Heart right ventricle (tissue), 16 donors: ENCODE measurements at regions not wholly inside any gene's neighbourhood (a gene's known extent, or its start where the extent isn't known, plus 50 kb on each side); places are given as distances from the start of the nearest gene placed in this dataset.

Source experiments
- ATAC-seq, 8 donors: fragments of 200-7000 bp; cut with Tn5 transposase; one replicate each; pipeline ENCODE4 v1.9.1; 2020; ENCODE audit warnings: mild to moderate bottlenecking in 8 of 8, moderate library complexity in 8 of 8, moderate number of reproducible peaks in 1 of 8
- DNase-seq, 2 donors: peaks; one replicate each; pipeline ENCODE4 v3.0.0-alpha.2; 2020
- H3K27ac ChIP-seq, 10 donors: fragments of 200-600 bp; sonication (generic) in 2 of 10; one replicate each; pipeline versions ENCODE4 v1.5.0 to v1.8.0; 2020 to 2022; ENCODE audit warnings: mild to moderate bottlenecking in 3 of 10
- H3K27me3 ChIP-seq, 7 donors: fragments of 200-600 bp; one replicate each; pipeline ENCODE4 v1.8.0; 2021 to 2022; ENCODE audit warnings: mild to moderate bottlenecking in 2 of 7
- H3K36me3 ChIP-seq, 9 donors: fragments of 200-600 bp; sonication (generic) in 1 of 9; one replicate each; pipeline versions ENCODE4 v1.5.0 to v1.8.0; 2020 to 2022; ENCODE audit warnings: mild to moderate bottlenecking in 2 of 9
- H3K4me1 ChIP-seq, 9 donors: fragments of 200-600 bp; sonication (generic) in 1 of 9; one replicate each; pipeline versions ENCODE4 v1.5.0 to v1.8.0; 2020 to 2022; ENCODE audit warnings: mild to moderate bottlenecking in 4 of 9
- H3K4me3 ChIP-seq, 10 donors: fragments of 200-600 bp; sonication (generic) in 2 of 10; one replicate each; pipeline versions ENCODE4 v1.5.0 to v1.8.0; 2020 to 2022; ENCODE audit warnings: mild to moderate bottlenecking in 7 of 10, moderate library complexity in 2 of 10
- H3K9me3 ChIP-seq, 11 donors: fragments of 200-600 bp in 10 of 11; sonication (generic) in 2 of 11; one replicate each; pipeline versions ENCODE4 v1.5.0 to v1.8.0; 2013 to 2022; ENCODE audit warnings: mild to moderate bottlenecking in 2 of 11, control low read depth in 1 of 11, moderate library complexity in 1 of 11
- CTCF ChIP-seq, 9 donors: fragments of 200-600 bp; sonication (generic) in 2 of 9; IDR thresholded peaks; one replicate each; pipeline versions ENCODE4 v1.5.0 to v1.8.0; 2021 to 2022; ENCODE audit warnings: antibody characterized with exemption in 9 of 9, mild to moderate bottlenecking in 5 of 9, moderate library complexity in 1 of 9
- WGBS, 2 donors: extraction: QIAGEN DNeasy Blood & Tissue Kit; methylation state at CpG; one replicate each; pipeline ENCODE4 v1.1.7; 2013; ENCODE audit warnings: inconsistent platforms in 1 of 2; 5-methylcytosine and 5-hydroxymethylcytosine counted together
- intact Hi-C, 10 donors: fragments of 100-400 bp; cut with DNase I; formaldehyde crosslinking; loops; one replicate each; pipeline versions ENCODE4 v1.11.1 to v1.14.2; 2022
- donor health status: Arrhythmogenic right ventricular cardiomyopathy.
- donor health status: ischemic (EF 13 %, LVEDD 7.1; RV severe dilation, severe dysfunction).
- donor health status: healthy with polysubstance abuse.
- donor health status: DM: no; HTN: yes; CAD: no.
- donor health status: DM: no; HTN: no; CAD: no.
- donor health status: ischemic (EF 25% LVEDD 6.9; RV normal size, moderate dysfunction).
- donor health status: ischemic (EF 25% LVEDD 5.7; RV mildly dilated, moderate dysfunction).
- donor health status: healthy.
- donor health status: DM: yes; HTN: yes; CAD: no.
- donor health status: Ischemic cardiomyopathy.
- donor health status: ischemic (EF 35%, LVEDD 5.7; RV mildly dilated, moderate dysfunction).
- donor health status: nonischemic (EF 11% LVEDD 7.7; RV severe dilation, severe dysfunction).
- donor health status: DM: yes; HTN: yes; CAD: no.
- donor health status: PGD.
- donor health status: ischemic (EF 29% LVEDD 5.4; RV normal size, mild dysfunction).
- donor health status: nonischemic (EF 23%, LVEDD 6.1; RV moderate dilation, normal function).

GRCh38 chr1:24993871-24994580 is 64.0 kb upstream of the RUNX3 start:
- H3K4me3 ChIP-seq, result no peak overlapping the region
- H3K27ac ChIP-seq, result no peak overlapping the region
- H3K36me3 ChIP-seq, result no peaks in the 10 kb centered on the region
- peaks cover 0 to 18% (median 0%) of the 10 kb centered on the region in 9 donors for H3K4me1 ChIP-seq
- peaks cover 0 to 35% (median 18%) of the 10 kb centered on the region in 7 donors for H3K27me3 ChIP-seq
- intact Hi-C loops, result loop anchor here in 1 of 10 donors (2.0 kb wide), 1 partner anchor 61 kb away; no protein-coding TSS in a partner anchor
- WGBS, 2 donors, result 87 to 88% methylated on average over 16 of the region's 16 CpGs
- no peak for ATAC-seq
- H3K9me3 ChIP-seq, result peaks cover 0 to 10% (median 0%) of the 10 kb centered on the region in 11 donors
- TF ChIP-seq CTCF (IDR thresholded peaks at IDR 0.05), result no peak
- DNase-seq, result no peak

GRCh38 chr1:24992761-24993211 is 62.7 kb upstream of the RUNX3 start:
- H3K36me3 ChIP-seq, result no peaks in the 10 kb centered on the region
- WGBS, 2 donors, result 55 to 63% methylated on average over 12 of the region's 12 CpGs
- peaks cover 0 to 10% (median 0%) of the 10 kb centered on the region in 11 donors for H3K9me3 ChIP-seq
- H3K27ac ChIP-seq, result peak overlapping the region in 1 of 10 donors; percentile 83
- peaks cover 0 to 18% (median 0%) of the 10 kb centered on the region in 9 donors for H3K4me1 ChIP-seq
- intact Hi-C loops, result loop anchor here in 1 of 10 donors (2.0 kb wide), 1 partner anchor 62 kb away; no protein-coding TSS in a partner anchor
- TF ChIP-seq CTCF (IDR thresholded peaks at IDR 0.05), result no peak
- no peak overlapping the region for H3K4me3 ChIP-seq
- H3K27me3 ChIP-seq, result peaks cover 0 to 46% (median 21%) of the 10 kb centered on the region in 7 donors
- no peak for DNase-seq
- ATAC-seq, result no peak

- WGBS, 2 donors, result 70 to 73% methylated on average over 11 of the region's 11 CpGs
- ATAC-seq (no peak), DNase-seq (no peak)
- Histone ChIP-seq H3K9me3 (peaks cover 0 to 10% (median 0%) of the 10 kb centered on the region in 11 donors), H3K27me3 (peaks cover 0 to 51% (median 21%) of the 10 kb centered on the region in 7 donors), H3K36me3 (no peaks in the 10 kb centered on the region), H3K4me3 (no peak overlapping the region), H3K27ac (peak overlapping the region in 1 of 10 donors; percentile 83), H3K4me1 (peaks cover 0 to 18% (median 0%) of the 10 kb centered on the region in 9 donors)
- intact Hi-C loops, result loop anchor here in 1 of 10 donors (2.0 kb wide), 1 partner anchor 63 kb away; no protein-coding TSS in a partner anchor
- TF ChIP-seq CTCF (IDR thresholded peaks at IDR 0.05), result no peak
Measured at GRCh38 chr1:24992124-24992760, 62.2 kb upstream of the RUNX3 start.

- Histone ChIP-seq H3K9me3 (peaks cover 0 to 10% (median 0%) of the 10 kb centered on the region in 11 donors), H3K27me3 (peaks cover 0 to 51% (median 21%) of the 10 kb centered on the region in 7 donors), H3K4me3 (no peak overlapping the region), H3K27ac (peak overlapping the region in 1 of 10 donors; percentile 83), H3K4me1 (peaks cover 0 to 18% (median 0%) of the 10 kb centered on the region in 9 donors), H3K36me3 (no peaks in the 10 kb centered on the region)
- WGBS, 2 donors, result 74 to 79% methylated on average over 7 of the region's 7 CpGs
- intact Hi-C loops, result loop anchor here in 2 of 10 donors (2.0 kb wide), 2 partner anchors 63 to 69 kb away; no protein-coding TSS in a partner anchor
- DNase-seq, result no peak
- ATAC-seq, result peak in 4 of 8 donors; percentile 23 to 55 (median 41)
- no peak for TF ChIP-seq CTCF (IDR thresholded peaks at IDR 0.05)
Measured at GRCh38 chr1:24991697-24992096, 61.6 kb upstream of the RUNX3 start.
